ES-I3 (cell line): ENCODE measurements at regions not wholly inside any gene's neighbourhood (a gene's known extent, or its start where the extent isn't known, plus 50 kb on each side); places are given as distances from the start of the nearest gene placed in this dataset.
"Not testable (repeated sequence)": the region's sequence is repeated elsewhere in the genome, so short reads cannot be mapped to it uniquely, and the experiment has no call there.

Source experiments
- H3K36me3 ChIP-seq: 2 replicates; pipeline ENCODE4 v1.6.1; 2013; ENCODE audit warnings: mild to moderate bottlenecking, low read length, control low read depth, moderate library complexity; ENCODE audit not compliant: insufficient read depth
- H3K4me1 ChIP-seq: 2 replicates; pipeline ENCODE4 v1.6.1; 2013; ENCODE audit warnings: mild to moderate bottlenecking, control low read depth, low read length; ENCODE audit not compliant: insufficient read depth
- H3K9ac ChIP-seq: 2 replicates; pipeline ENCODE4 v1.6.1; 2013; ENCODE audit warnings: low read depth, mild to moderate bottlenecking, low read length, moderate library complexity
- H3K9me3 ChIP-seq: 2 replicates; pipeline ENCODE4 v1.6.1; 2013; ENCODE audit warnings: mild to moderate bottlenecking, low read length, moderate library complexity; ENCODE audit not compliant: control insufficient read depth, insufficient read depth

GRCh38 chr14:22112004-22112403 lies 438.4 kb upstream of the OR4E1 start:
- Histone ChIP-seq H3K9me3 (no peaks in the 10 kb centered on the region), H3K4me1 (no peaks in the 10 kb centered on the region), H3K36me3 (no peaks in the 10 kb centered on the region), H3K9ac (no peak overlapping the region)

GRCh38 chr14:22107753-22108152 lies 434.1 kb upstream of the OR4E1 start:
- Histone ChIP-seq H3K9ac (no peak overlapping the region), H3K36me3 (no peaks in the 10 kb centered on the region), H3K4me1 (no peaks in the 10 kb centered on the region), H3K9me3 (no peaks in the 10 kb centered on the region)

- H3K9me3 ChIP-seq: no peaks in the 10 kb centered on the region
- no peaks in the 10 kb centered on the region for H3K4me1 ChIP-seq
Observed at GRCh38 chr14:22106700-22107697, 433.4 kb upstream of the OR4E1 start.

GRCh38 chr14:22105624-22106006 lies 432.0 kb upstream of the OR4E1 start:
- Histone ChIP-seq H3K9me3 (no peaks in the 10 kb centered on the region), H3K9ac (no peak overlapping the region), H3K4me1 (no peaks in the 10 kb centered on the region), H3K36me3 (no peaks in the 10 kb centered on the region)

More at GRCh38 chr14:22106700-22107697, 433.4 kb upstream of the OR4E1 start:
- Histone ChIP-seq H3K9ac (no peak overlapping the region), H3K36me3 (no peaks in the 10 kb centered on the region)

- Histone ChIP-seq H3K36me3 (no peaks in the 10 kb centered on the region), H3K9ac (no peak overlapping the region), H3K9me3 (no peaks in the 10 kb centered on the region), H3K4me1 (no peaks in the 10 kb centered on the region)
Observed at GRCh38 chr14:22105006-22105623, 431.5 kb upstream of the OR4E1 start.

- not testable (repeated sequence) for H3K9me3 ChIP-seq, H3K4me1 ChIP-seq, H3K36me3 ChIP-seq, H3K9ac ChIP-seq
Observed at GRCh38 chr14:22100764-22101120, 427.1 kb upstream of the OR4E1 start.

- no peaks in the 10 kb centered on the region for H3K4me1 ChIP-seq
- H3K36me3 ChIP-seq: no peaks in the 10 kb centered on the region
- no peak overlapping the region for H3K9ac ChIP-seq
- H3K9me3 ChIP-seq: no peaks in the 10 kb centered on the region
Observed at GRCh38 chr14:22099942-22100763, 426.5 kb upstream of the OR4E1 start.

- H3K9ac ChIP-seq: no peak overlapping the region
- H3K4me1 ChIP-seq: no peaks in the 10 kb centered on the region
- H3K36me3 ChIP-seq: no peaks in the 10 kb centered on the region
- no peaks in the 10 kb centered on the region for H3K9me3 ChIP-seq
Observed at GRCh38 chr14:22098435-22098834, 424.8 kb upstream of the OR4E1 start.

- Histone ChIP-seq H3K4me1 (no peaks in the 10 kb centered on the region), H3K9me3 (no peaks in the 10 kb centered on the region), H3K9ac (no peak overlapping the region), H3K36me3 (no peaks in the 10 kb centered on the region)
Observed at GRCh38 chr14:22097586-22098292, 424.1 kb upstream of the OR4E1 start.

- H3K9ac ChIP-seq: no peak overlapping the region
- no peaks in the 10 kb centered on the region for H3K4me1 ChIP-seq
Observed at GRCh38 chr14:22097072-22097471, 423.5 kb upstream of the OR4E1 start.

GRCh38 chr14:22096514-22096895 lies 422.9 kb upstream of the OR4E1 start:
- Histone ChIP-seq H3K36me3 (no peaks in the 10 kb centered on the region), H3K9ac (no peak overlapping the region), H3K9me3 (no peaks in the 10 kb centered on the region), H3K4me1 (no peaks in the 10 kb centered on the region)

More at GRCh38 chr14:22097072-22097471, 423.5 kb upstream of the OR4E1 start:
- H3K9me3 ChIP-seq: no peaks in the 10 kb centered on the region
- no peaks in the 10 kb centered on the region for H3K36me3 ChIP-seq

GRCh38 chr14:22095860-22096513 lies 422.4 kb upstream of the OR4E1 start:
- no peaks in the 10 kb centered on the region for H3K36me3 ChIP-seq
- H3K4me1 ChIP-seq: no peaks in the 10 kb centered on the region
- H3K9me3 ChIP-seq: no peaks in the 10 kb centered on the region
- H3K9ac ChIP-seq: no peak overlapping the region

- Histone ChIP-seq H3K9me3 (no peaks in the 10 kb centered on the region), H3K4me1 (no peaks in the 10 kb centered on the region), H3K9ac (no peak overlapping the region), H3K36me3 (no peaks in the 10 kb centered on the region)
Observed at GRCh38 chr14:22089940-22090339, 416.3 kb upstream of the OR4E1 start.
